ENCODE measurements at regions not wholly inside any gene's neighbourhood (a gene's known extent, or its start where the extent isn't known, plus 50 kb on each side); places are given as distances from the start of the nearest gene placed in this dataset.

- no peak for TF ChIP-seq CTCF (conservative IDR thresholded peaks at IDR 0.05; ENCODE audit: low read length)
- no peak overlapping the region for H3K4me3 ChIP-seq (ENCODE audit: low read length)
- DNase-seq (ENCODE audit: low read depth), result no peak
These were observed 493.9 kb downstream of the HTR7 start for GRCh38 chr10:90363799-90364483.

- no peak for TF ChIP-seq CTCF (conservative IDR thresholded peaks at IDR 0.05; ENCODE audit: low read length)
- no peak overlapping the region for H3K4me3 ChIP-seq (ENCODE audit: low read length)
- no peak for DNase-seq (ENCODE audit: low read depth)
These were observed 485.4 kb downstream of the HTR7 start for GRCh38 chr10:90372451-90372850.

GRCh38 chr10:90373911-90374310, 483.9 kb downstream of the HTR7 start:
- no peak for TF ChIP-seq CTCF (conservative IDR thresholded peaks at IDR 0.05; ENCODE audit: low read length)
- no peak for DNase-seq (ENCODE audit: low read depth)
- H3K4me3 ChIP-seq (ENCODE audit: low read length), result no peak overlapping the region

GRCh38 chr10:90378524-90379076, 479.2 kb downstream of the HTR7 start:
- no peak for TF ChIP-seq CTCF (conservative IDR thresholded peaks at IDR 0.05; ENCODE audit: low read length)
- no peak for DNase-seq (ENCODE audit: low read depth)
- H3K4me3 ChIP-seq (ENCODE audit: low read length), result no peak overlapping the region

GRCh38 chr10:90381468-90381867, 476.4 kb downstream of the HTR7 start:
- no peak overlapping the region for H3K4me3 ChIP-seq (ENCODE audit: low read length)
- DNase-seq (ENCODE audit: low read depth), result no peak
- TF ChIP-seq CTCF (conservative IDR thresholded peaks at IDR 0.05; ENCODE audit: low read length), result no peak

- no peak overlapping the region for H3K4me3 ChIP-seq (ENCODE audit: low read length)
- TF ChIP-seq CTCF (conservative IDR thresholded peaks at IDR 0.05; ENCODE audit: low read length), result no peak
These were observed 468.0 kb downstream of the HTR7 start for GRCh38 chr10:90389876-90390275.

GRCh38 chr10:90394311-90394710, 463.5 kb downstream of the HTR7 start:
- no peak overlapping the region for H3K4me3 ChIP-seq (ENCODE audit: low read length)
- TF ChIP-seq CTCF (conservative IDR thresholded peaks at IDR 0.05; ENCODE audit: low read length), result no peak
- DNase-seq (ENCODE audit: low read depth), result no peak

More at GRCh38 chr10:90389876-90390275, 468.0 kb downstream of the HTR7 start:
- no peak for DNase-seq (ENCODE audit: low read depth)
